ENCODE measurements at regions not wholly inside any gene's neighbourhood (a gene's known extent, or its start where the extent isn't known, plus 50 kb on each side); places are given as distances from the start of the nearest gene placed in this dataset.

DNA sequence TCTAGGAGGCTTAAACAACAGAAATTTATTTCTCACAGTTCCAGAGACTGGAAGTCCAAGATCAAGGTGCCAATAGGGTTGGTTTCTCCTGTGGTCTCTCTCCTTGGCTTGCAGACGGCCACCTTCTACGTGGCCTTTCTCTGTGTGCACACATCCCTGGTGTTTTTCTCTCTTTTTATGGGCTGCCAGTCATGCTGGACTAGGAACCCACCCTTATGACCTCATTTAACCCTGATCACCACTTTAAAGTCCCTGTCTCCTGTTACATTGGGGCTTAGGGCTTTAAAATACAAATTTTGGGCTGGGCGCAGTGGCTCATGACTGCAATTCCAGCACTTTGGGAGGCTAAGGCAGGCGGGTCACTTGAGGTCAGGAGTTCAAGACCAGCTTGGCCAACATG is 157.1 kb downstream of the TLE1 start:
- Mint-ChIP-seq H3K36me3 (no peaks in the 10 kb centered on the region), H3K27ac (no peak overlapping the region), H3K4me1 (no peaks in the 10 kb centered on the region), H3K4me3 (no peak overlapping the region), H3K9me3 (peaks cover 0 to 8% (median 3%) of the 10 kb centered on the region in 5 donors), H3K27me3 (peaks cover 0 to 3% of the 10 kb centered on the region in 2 donors)
- no peaks in the 10 kb centered on the region for H3K9me3 ChIP-seq (ENCODE audit: low read length)
- CTCF ChIA-PET = no interaction called here
- no peaks in the 10 kb centered on the region for H3K27me3 ChIP-seq (ENCODE audit: insufficient read depth, low read length, poor library complexity, severe bottlenecking)
- POLR2A ChIA-PET = no interaction called here
- no peaks in the 10 kb centered on the region for H3K36me3 ChIP-seq (ENCODE audit: insufficient read depth, low read length)
- H3K27ac ChIP-seq (ENCODE audit: low read depth, low read length) = no peak overlapping the region
- no peak for DNase-seq
- H3K4me3 ChIP-seq (ENCODE audit: low read length) = no peak overlapping the region
- no peaks in the 10 kb centered on the region for H3K4me1 ChIP-seq (ENCODE audit: insufficient read depth, low read length)

DNA sequence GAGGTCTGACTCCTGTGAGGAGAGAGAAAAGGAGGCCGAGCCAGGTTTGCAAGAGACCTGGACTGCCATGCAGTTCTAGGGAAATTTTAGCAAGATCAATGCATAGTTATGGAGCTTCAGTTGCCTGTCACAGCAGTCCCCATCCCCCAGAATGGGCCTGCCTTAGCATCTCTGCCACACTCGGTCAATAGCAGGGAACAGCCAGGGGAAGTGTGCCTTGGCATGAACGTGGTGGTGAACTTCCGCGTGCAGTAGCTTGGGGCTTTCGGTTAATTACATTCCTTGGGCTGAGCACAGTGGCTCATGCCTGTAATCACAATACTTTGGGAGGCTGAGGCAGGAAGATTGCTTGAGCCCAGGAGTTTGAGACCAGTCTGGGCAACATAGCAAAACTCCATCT is 157.8 kb downstream of the TLE1 start:
- H3K36me3 ChIP-seq (ENCODE audit: insufficient read depth, low read length) = no peaks in the 10 kb centered on the region
- no peaks in the 10 kb centered on the region for H3K27me3 ChIP-seq (ENCODE audit: insufficient read depth, low read length, poor library complexity, severe bottlenecking)
- no peaks in the 10 kb centered on the region for H3K4me1 ChIP-seq (ENCODE audit: insufficient read depth, low read length)
- Mint-ChIP-seq H3K27me3 (peaks cover 0 to 3% of the 10 kb centered on the region in 2 donors), H3K4me3 (no peak overlapping the region), H3K4me1 (no peaks in the 10 kb centered on the region), H3K36me3 (no peaks in the 10 kb centered on the region), H3K9me3 (peaks cover 0 to 12% (median 3%) of the 10 kb centered on the region in 5 donors), H3K27ac (no peak overlapping the region)
- DNase-seq = no peak
- CTCF ChIA-PET = no interaction called here
- POLR2A ChIA-PET = no interaction called here
- no peak overlapping the region for H3K27ac ChIP-seq (ENCODE audit: low read depth, low read length)
- no peaks in the 10 kb centered on the region for H3K9me3 ChIP-seq (ENCODE audit: low read length)
- no peak overlapping the region for H3K4me3 ChIP-seq (ENCODE audit: low read length)

DNA sequence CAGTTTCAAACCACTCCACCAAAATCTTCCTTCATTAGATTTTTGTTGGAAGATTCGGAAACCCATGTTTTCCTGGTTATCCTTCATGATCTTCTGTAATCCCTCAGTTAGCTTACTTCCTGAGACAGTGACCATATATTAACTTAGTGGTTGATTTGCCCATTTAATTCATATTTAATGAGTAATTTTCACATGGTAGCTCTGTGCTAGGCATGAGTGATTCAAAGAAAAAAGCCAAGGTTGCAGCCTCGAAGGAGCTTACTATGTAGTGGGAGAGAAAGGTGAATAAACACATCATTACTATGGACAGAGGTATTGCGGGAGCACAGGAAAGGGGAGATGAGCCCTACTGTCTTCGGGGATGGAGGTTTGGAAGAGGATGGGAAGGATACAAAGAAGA is 158.5 kb downstream of the TLE1 start:
- POLR2A ChIA-PET = no interaction called here

DNA sequence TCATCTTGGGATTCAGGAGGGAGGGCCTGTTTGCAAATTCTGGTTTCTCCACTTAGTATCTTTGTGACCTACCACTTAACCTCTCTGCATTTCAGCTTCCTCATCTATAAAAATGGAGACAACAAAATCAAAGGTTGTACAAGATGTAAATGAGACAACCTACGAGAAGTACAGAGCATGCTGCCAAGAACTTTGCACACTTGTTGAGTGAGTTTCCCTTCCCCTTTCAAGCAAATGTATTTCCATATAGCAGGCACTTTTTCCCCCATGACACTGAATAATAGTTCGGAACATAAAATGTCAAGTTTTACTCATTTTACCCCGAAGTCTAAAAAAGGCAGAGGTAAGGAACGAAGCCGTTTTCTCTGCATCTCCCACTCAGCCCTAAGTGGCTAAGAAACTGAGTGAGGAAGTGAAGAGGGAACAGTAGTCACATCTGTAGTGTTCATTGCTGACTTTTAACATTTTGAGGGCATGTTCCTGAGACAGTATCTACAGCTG is 159.0 kb downstream of the TLE1 start:
- ChIA-PET POLR2A (no interaction called here), CTCF (no interaction called here)
- Mint-ChIP-seq H3K9me3 (peaks cover 0 to 20% (median 3%) of the 10 kb centered on the region in 5 donors), H3K4me1 (no peaks in the 10 kb centered on the region), H3K36me3 (no peaks in the 10 kb centered on the region), H3K4me3 (no peak overlapping the region), H3K27me3 (peaks cover 0 to 3% of the 10 kb centered on the region in 2 donors), H3K27ac (no peak overlapping the region)
- no peaks in the 10 kb centered on the region for H3K27me3 ChIP-seq (ENCODE audit: insufficient read depth, low read length, poor library complexity, severe bottlenecking)
- H3K4me3 ChIP-seq (ENCODE audit: low read length) = no peak overlapping the region
- no peak overlapping the region for H3K27ac ChIP-seq (ENCODE audit: low read depth, low read length)
- H3K4me1 ChIP-seq (ENCODE audit: insufficient read depth, low read length) = no peaks in the 10 kb centered on the region
- H3K36me3 ChIP-seq (ENCODE audit: insufficient read depth, low read length) = no peaks in the 10 kb centered on the region
- no peak for DNase-seq
- H3K9me3 ChIP-seq (ENCODE audit: low read length) = no peaks in the 10 kb centered on the region

More for the DNA sequence above, 158.5 kb downstream of the TLE1 start:
- peak overlapping the region in 1 of 8 donors; percentile 5 for H3K27ac Mint-ChIP-seq
- no peak overlapping the region for H3K4me3 Mint-ChIP-seq
- CTCF ChIA-PET = no interaction called here
- H3K36me3 Mint-ChIP-seq = no peaks in the 10 kb centered on the region
- H3K36me3 ChIP-seq (ENCODE audit: insufficient read depth, low read length) = no peaks in the 10 kb centered on the region
- H3K9me3 Mint-ChIP-seq = peaks cover 0 to 19% (median 3%) of the 10 kb centered on the region in 5 donors
- peaks cover 0 to 3% of the 10 kb centered on the region in 2 donors for H3K27me3 Mint-ChIP-seq
- no peak for DNase-seq
- no peak overlapping the region for H3K4me3 ChIP-seq (ENCODE audit: low read length)
- H3K4me1 Mint-ChIP-seq = no peaks in the 10 kb centered on the region
- H3K4me1 ChIP-seq (ENCODE audit: insufficient read depth, low read length) = no peaks in the 10 kb centered on the region
- H3K27me3 ChIP-seq (ENCODE audit: insufficient read depth, low read length, poor library complexity, severe bottlenecking) = no peaks in the 10 kb centered on the region
- H3K9me3 ChIP-seq (ENCODE audit: low read length) = no peaks in the 10 kb centered on the region
- H3K27ac ChIP-seq (ENCODE audit: low read depth, low read length) = no peak overlapping the region

DNA sequence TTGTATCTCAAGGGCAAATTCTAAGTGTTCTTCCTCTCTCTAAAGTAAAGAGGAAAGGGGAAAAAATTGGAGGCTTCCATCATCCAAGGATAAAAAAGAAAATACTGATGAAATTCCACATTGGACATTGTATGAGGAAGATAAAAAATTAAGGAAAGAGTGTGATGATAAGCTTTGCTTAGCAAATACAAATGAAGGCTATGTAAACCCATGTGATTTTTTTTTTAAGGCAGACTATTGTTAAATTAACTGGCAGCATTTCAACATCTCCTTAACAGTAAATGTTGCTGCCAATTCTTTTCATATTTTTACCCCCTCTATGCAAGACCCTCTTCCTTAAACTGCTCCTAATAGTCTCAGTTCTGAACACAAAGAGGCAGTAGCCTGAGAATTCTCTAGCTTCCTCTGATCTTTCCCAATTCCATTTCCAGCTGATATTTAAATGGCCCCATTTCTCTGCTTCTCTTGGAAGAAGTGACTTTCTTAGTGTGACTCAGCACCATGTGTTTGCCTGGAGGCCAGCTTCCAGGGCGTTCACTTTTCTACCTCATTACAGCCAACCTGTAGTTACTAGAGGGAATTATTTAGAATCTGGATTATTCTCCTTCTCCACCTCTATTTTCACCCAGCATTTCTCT is 159.7 kb downstream of the TLE1 start:
- Mint-ChIP-seq H3K36me3 (no peaks in the 10 kb centered on the region), H3K4me3 (no peak overlapping the region), H3K27me3 (peaks cover 0 to 3% of the 10 kb centered on the region in 2 donors), H3K9me3 (peaks cover 0 to 20% (median 3%) of the 10 kb centered on the region in 5 donors), H3K27ac (no peak overlapping the region), H3K4me1 (no peaks in the 10 kb centered on the region)
- POLR2A ChIA-PET = no interaction called here
- CTCF ChIA-PET = no interaction called here
- Histone ChIP-seq H3K27me3 (ENCODE audit: insufficient read depth, low read length, poor library complexity, severe bottlenecking) (no peaks in the 10 kb centered on the region), H3K4me3 (ENCODE audit: low read length) (no peak overlapping the region), H3K9me3 (ENCODE audit: low read length) (no peaks in the 10 kb centered on the region), H3K27ac (ENCODE audit: low read depth, low read length) (no peak overlapping the region), H3K4me1 (ENCODE audit: insufficient read depth, low read length) (no peaks in the 10 kb centered on the region), H3K36me3 (ENCODE audit: insufficient read depth, low read length) (no peaks in the 10 kb centered on the region)
- no peak for DNase-seq

DNA sequence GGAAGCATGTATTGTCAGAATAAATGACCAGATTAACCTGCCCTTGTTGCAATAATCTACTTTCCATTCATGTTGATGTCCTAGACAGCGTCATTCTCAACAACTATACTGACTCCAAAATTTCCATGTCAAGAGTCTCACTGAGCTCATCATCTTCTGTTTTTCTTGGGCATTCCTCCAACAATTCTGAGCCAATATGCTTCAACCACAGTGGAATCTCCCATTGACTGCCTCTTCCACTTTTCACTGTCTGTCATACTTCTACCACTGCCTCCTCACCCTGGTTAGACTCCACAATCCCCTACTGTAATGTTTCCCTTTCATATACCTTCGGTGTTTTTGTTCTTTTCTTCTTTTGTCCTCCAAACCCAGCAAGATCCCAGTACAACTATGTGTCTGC is 162.8 kb downstream of the TLE1 start:
- Mint-ChIP-seq H3K9me3 (peaks cover 0 to 29% (median 3%) of the 10 kb centered on the region in 5 donors), H3K36me3 (no peaks in the 10 kb centered on the region), H3K4me3 (no peak overlapping the region), H3K27me3 (peaks cover 0 to 5% of the 10 kb centered on the region in 2 donors), H3K27ac (no peak overlapping the region), H3K4me1 (no peaks in the 10 kb centered on the region)
- Histone ChIP-seq H3K27me3 (ENCODE audit: insufficient read depth, low read length, poor library complexity, severe bottlenecking) (no peaks in the 10 kb centered on the region), H3K9me3 (ENCODE audit: low read length) (no peaks in the 10 kb centered on the region), H3K27ac (ENCODE audit: low read depth, low read length) (no peak overlapping the region), H3K4me1 (ENCODE audit: insufficient read depth, low read length) (no peaks in the 10 kb centered on the region), H3K36me3 (ENCODE audit: insufficient read depth, low read length) (no peaks in the 10 kb centered on the region), H3K4me3 (ENCODE audit: low read length) (no peak overlapping the region)
- DNase-seq = no peak
- POLR2A ChIA-PET = no interaction called here
- CTCF ChIA-PET = no interaction called here

DNA sequence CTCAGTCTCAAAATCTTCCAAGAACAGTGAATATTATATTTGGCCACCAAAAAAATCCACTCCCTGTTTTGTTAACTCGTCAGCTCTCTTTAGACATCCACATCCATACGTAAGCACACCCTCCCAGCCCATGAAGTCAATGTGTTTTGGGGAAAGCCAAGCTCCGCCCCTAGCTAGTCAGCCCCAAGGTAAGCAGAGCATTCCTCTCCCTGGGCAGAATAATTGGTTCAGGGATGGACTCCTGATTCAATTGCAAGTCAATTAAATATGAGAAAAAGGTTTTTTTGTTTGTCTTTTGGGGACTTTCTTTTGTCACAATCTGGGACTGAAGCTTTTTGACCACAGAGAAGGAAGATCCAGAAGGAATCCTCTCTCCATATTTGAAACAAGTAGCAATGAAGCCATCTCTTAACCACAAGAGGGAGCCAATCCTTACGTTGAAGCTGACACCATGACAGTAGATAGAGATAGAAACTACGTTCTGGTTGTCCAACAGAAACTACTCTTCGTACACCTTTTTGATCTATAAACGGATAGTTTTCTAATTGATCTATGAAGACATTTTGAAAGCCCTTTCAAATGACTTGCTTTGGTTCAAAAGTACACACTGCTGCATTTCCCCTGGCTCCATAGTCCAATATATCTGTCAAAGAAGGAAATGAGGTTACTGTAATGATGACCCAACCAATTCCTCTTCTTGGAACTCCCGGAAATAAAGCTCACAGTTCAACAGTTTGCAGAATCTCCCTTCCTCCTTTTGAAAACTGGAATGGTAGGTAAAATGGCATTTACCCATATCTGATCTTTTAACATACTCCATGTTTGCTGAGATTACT is 166.4 kb downstream of the TLE1 start:
- H3K27ac ChIP-seq (ENCODE audit: low read depth, low read length) = no peak overlapping the region
- POLR2A ChIA-PET = no interaction called here
- CTCF ChIA-PET = interaction anchor here (1.1 kb wide), 1 partner anchor 164 kb away, joined by 3 read pairs; no protein-coding TSS in a partner anchor

DNA sequence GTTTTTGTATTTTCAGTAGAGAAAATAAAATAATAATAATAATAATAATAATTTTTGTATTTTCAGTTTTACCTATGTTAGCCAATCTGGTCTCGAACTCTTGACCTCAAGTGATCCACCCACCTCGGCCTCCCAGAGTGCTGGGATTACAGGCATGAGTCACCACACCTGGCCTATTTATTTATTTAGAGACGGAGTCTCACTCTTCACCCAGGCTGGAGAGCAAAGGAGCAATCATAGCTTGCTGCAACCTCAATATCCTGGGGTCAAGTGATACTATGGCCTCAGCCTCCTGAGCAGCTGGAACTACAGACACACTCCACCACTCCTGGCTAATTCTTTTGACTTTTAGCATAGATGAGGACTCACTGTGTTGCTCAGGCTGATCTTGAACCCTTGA is 167.5 kb downstream of the TLE1 start:
- Histone ChIP-seq H3K36me3 (ENCODE audit: insufficient read depth, low read length) (no peaks in the 10 kb centered on the region), H3K27me3 (ENCODE audit: insufficient read depth, low read length, poor library complexity, severe bottlenecking) (no peaks in the 10 kb centered on the region), H3K9me3 (ENCODE audit: low read length) (no peaks in the 10 kb centered on the region), H3K27ac (ENCODE audit: low read depth, low read length) (no peak overlapping the region), H3K4me1 (ENCODE audit: insufficient read depth, low read length) (no peaks in the 10 kb centered on the region), H3K4me3 (ENCODE audit: low read length) (no peak overlapping the region)
- no peak overlapping the region for H3K27ac Mint-ChIP-seq
- no peak overlapping the region for H3K4me3 Mint-ChIP-seq
- peaks cover 0 to 2% of the 10 kb centered on the region in 2 donors for H3K27me3 Mint-ChIP-seq
- ChIA-PET POLR2A (no interaction called here), CTCF (no interaction called here)
- no peaks in the 10 kb centered on the region for H3K36me3 Mint-ChIP-seq
- no peaks in the 10 kb centered on the region for H3K4me1 Mint-ChIP-seq
- DNase-seq = no peak
- H3K9me3 Mint-ChIP-seq = peaks cover 0 to 27% (median 2%) of the 10 kb centered on the region in 5 donors

More for the DNA sequence above, 166.4 kb downstream of the TLE1 start:
- no peak for DNase-seq
- Histone ChIP-seq H3K27me3 (ENCODE audit: insufficient read depth, low read length, poor library complexity, severe bottlenecking) (no peaks in the 10 kb centered on the region), H3K4me3 (ENCODE audit: low read length) (no peak overlapping the region), H3K36me3 (ENCODE audit: insufficient read depth, low read length) (no peaks in the 10 kb centered on the region), H3K9me3 (ENCODE audit: low read length) (no peaks in the 10 kb centered on the region), H3K4me1 (ENCODE audit: insufficient read depth, low read length) (no peaks in the 10 kb centered on the region)
- H3K4me1 Mint-ChIP-seq = no peaks in the 10 kb centered on the region
- peak overlapping the region in 1 of 8 donors; percentile 16 for H3K27ac Mint-ChIP-seq
- peaks cover 0 to 28% (median 2%) of the 10 kb centered on the region in 5 donors for H3K9me3 Mint-ChIP-seq
- peak overlapping the region in 1 of 7 donors; percentile 42 for H3K4me3 Mint-ChIP-seq
- peaks cover 0 to 2% of the 10 kb centered on the region in 2 donors for H3K27me3 Mint-ChIP-seq
- no peaks in the 10 kb centered on the region for H3K36me3 Mint-ChIP-seq
